ENCODE measurements at regions not wholly inside any gene's neighbourhood (a gene's known extent, or its start where the extent isn't known, plus 50 kb on each side); places are given as distances from the start of the nearest gene placed in this dataset.

GRCh38 chr4:45410701-45411210 is 684.4 kb upstream of the GNPDA2 start:
- H3K4me1 ChIP-seq = no peaks in the 10 kb centered on the region
- intact Hi-C loops (cut with DNase I) = no loop called here
- no peak for TF ChIP-seq POLR2A (IDR thresholded peaks at IDR 0.05; ENCODE audit: low read depth)
- TF ChIP-seq CTCF (IDR thresholded peaks at IDR 0.05) = no peak
- TF ChIP-seq EP300 (IDR thresholded peaks at IDR 0.05) = no peak
- TF ChIP-seq POLR2AphosphoS5 (IDR thresholded peaks at IDR 0.05) = no peak
- WGBS = 40% methylated on average over 5 of the region's 5 CpGs
- H3K9me3 ChIP-seq = no peaks in the 10 kb centered on the region
- no peaks in the 10 kb centered on the region for H3K36me3 ChIP-seq
- H3K27ac ChIP-seq (replicated peaks in 1 of 4) = no peak overlapping the region
- no peak overlapping the region for H3K4me3 ChIP-seq
- DNase-seq (ENCODE audit: extremely low spot score) = no peak
- no peaks in the 10 kb centered on the region for H3K27me3 ChIP-seq

GRCh38 chr4:45409536-45409935 is 683.2 kb upstream of the GNPDA2 start:
- Histone ChIP-seq H3K27me3 (no peaks in the 10 kb centered on the region), H3K27ac (replicated peaks in 1 of 4) (no peak overlapping the region), H3K4me1 (no peaks in the 10 kb centered on the region), H3K36me3 (no peaks in the 10 kb centered on the region), H3K4me3 (no peak overlapping the region), H3K9me3 (no peaks in the 10 kb centered on the region)
- intact Hi-C loops (cut with DNase I) = no loop called here
- DNase-seq (ENCODE audit: extremely low spot score) = no peak
- 83% methylated on average over 1 of the region's 1 CpG for WGBS
- TF ChIP-seq POLR2A (IDR thresholded peaks at IDR 0.05; ENCODE audit: low read depth) = no peak

- DNase-seq (ENCODE audit: extremely low spot score) = no peak
- H3K27ac ChIP-seq (replicated peaks in 1 of 4) = no peak overlapping the region
- H3K36me3 ChIP-seq = no peaks in the 10 kb centered on the region
- H3K27me3 ChIP-seq = no peaks in the 10 kb centered on the region
- no peaks in the 10 kb centered on the region for H3K9me3 ChIP-seq
- WGBS = 70% methylated on average over 2 of the region's 2 CpGs
- H3K4me3 ChIP-seq = no peak overlapping the region
- H3K4me1 ChIP-seq = no peaks in the 10 kb centered on the region
- TF ChIP-seq CTCF (IDR thresholded peaks at IDR 0.05) (no peak), EP300 (IDR thresholded peaks at IDR 0.05) (no peak), POLR2A (IDR thresholded peaks at IDR 0.05; ENCODE audit: low read depth) (no peak), POLR2AphosphoS5 (IDR thresholded peaks at IDR 0.05) (no peak)
- intact Hi-C loops (cut with DNase I) = no loop called here
Measured at GRCh38 chr4:45408996-45409395, 682.6 kb upstream of the GNPDA2 start.

DNA sequence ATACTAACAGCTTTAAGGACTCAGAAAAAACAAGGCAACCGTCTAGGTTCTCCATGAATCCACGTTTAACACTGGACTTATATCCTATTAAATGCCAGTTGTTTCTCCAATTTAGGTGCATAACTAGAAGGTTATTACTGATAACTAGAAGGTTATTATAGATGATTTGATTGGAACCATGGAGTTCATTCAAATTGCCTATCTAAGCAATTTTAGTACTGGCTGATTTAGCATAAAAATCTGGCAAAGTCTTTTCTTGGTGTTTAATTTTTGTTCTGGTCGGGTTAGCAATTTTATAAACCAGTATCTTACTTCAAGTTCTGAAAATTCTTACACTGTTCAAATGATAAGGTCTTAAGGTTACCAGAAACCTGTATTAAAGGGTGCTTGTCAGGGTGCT is 672.8 kb upstream of the GNPDA2 start:
- H3K9me3 ChIP-seq = peaks cover 0 to 3% (median 0%) of the 10 kb centered on the region in 4 donors
- no peak for DNase-seq (ENCODE audit: extremely low spot score)
- 79% methylated on average over 3 of the region's 3 CpGs for WGBS
- H3K27me3 ChIP-seq = no peaks in the 10 kb centered on the region
- no peaks in the 10 kb centered on the region for H3K4me1 ChIP-seq
- H3K27ac ChIP-seq (replicated peaks in 1 of 4) = no peak overlapping the region
- intact Hi-C loops (cut with DNase I) = no loop called here
- no peak overlapping the region for H3K4me3 ChIP-seq
- TF ChIP-seq POLR2AphosphoS5 (IDR thresholded peaks at IDR 0.05) (no peak), EP300 (IDR thresholded peaks at IDR 0.05) (no peak)
- H3K36me3 ChIP-seq = no peaks in the 10 kb centered on the region

DNA sequence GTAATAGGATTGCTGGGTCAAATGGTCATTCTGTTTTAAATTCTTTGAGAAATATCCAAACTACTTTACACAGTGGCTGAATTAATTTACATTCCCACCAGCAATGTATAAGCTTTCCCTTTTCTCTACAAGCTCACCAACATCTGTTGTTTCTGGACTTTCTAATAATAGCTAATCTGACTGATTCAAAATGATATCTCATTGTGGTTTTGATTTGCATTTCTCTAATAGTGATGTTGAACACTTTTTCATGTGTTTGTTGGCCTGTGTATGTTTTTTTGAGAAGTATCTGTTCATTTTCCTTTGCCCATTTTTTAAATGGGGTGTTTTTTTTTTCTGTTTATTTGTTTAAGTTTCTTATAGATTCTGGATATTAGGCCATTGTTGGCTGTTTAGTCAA is 659.0 kb upstream of the GNPDA2 start:
- DNase-seq (ENCODE audit: extremely low spot score) = no peak
- Histone ChIP-seq H3K4me3 (no peak overlapping the region), H3K27me3 (no peaks in the 10 kb centered on the region), H3K36me3 (no peaks in the 10 kb centered on the region), H3K9me3 (no peaks in the 10 kb centered on the region), H3K27ac (replicated peaks in 1 of 4) (no peak overlapping the region), H3K4me1 (no peaks in the 10 kb centered on the region)
- intact Hi-C loops (cut with DNase I) = no loop called here
- TF ChIP-seq CTCF (IDR thresholded peaks at IDR 0.05) (no peak), EP300 (IDR thresholded peaks at IDR 0.05) (no peak), POLR2A (IDR thresholded peaks at IDR 0.05; ENCODE audit: low read depth) (no peak), POLR2AphosphoS5 (IDR thresholded peaks at IDR 0.05) (no peak)

DNA sequence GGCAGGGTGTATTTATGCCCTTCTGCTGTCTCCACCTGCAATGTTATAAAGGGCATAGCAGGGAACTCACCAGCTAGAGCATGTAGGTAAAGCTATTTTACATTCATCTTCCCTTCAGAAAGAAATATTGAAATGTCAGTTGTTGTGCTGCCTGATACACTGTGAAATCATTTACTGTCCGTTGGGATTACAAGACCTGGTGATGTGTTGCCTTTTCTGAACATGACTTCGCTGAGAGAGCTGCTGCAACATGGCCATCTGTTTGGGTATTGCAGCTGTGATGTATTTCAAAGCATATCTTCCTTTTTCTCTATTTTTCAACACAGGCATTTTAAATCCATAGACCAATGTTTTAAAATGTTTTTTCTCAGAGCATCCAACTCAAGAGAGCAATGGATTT is 644.1 kb upstream of the GNPDA2 start:
- Histone ChIP-seq H3K27me3 (no peaks in the 10 kb centered on the region), H3K4me1 (no peaks in the 10 kb centered on the region), H3K9me3 (no peaks in the 10 kb centered on the region), H3K36me3 (no peaks in the 10 kb centered on the region), H3K4me3 (no peak overlapping the region), H3K27ac (replicated peaks in 1 of 4) (no peak overlapping the region)
- WGBS = 83% methylated on average over 2 of the region's 2 CpGs
- TF ChIP-seq CTCF (IDR thresholded peaks at IDR 0.05) (no peak), POLR2AphosphoS5 (IDR thresholded peaks at IDR 0.05) (no peak), POLR2A (IDR thresholded peaks at IDR 0.05; ENCODE audit: low read depth) (no peak)
- intact Hi-C loops (cut with DNase I) = no loop called here
- DNase-seq (ENCODE audit: extremely low spot score) = no peak
